Parathyroid adenoma (tissue), 2 donors: ENCODE measurements at regions not wholly inside any gene's neighbourhood (a gene's known extent, or its start where the extent isn't known, plus 50 kb on each side); places are given as distances from the start of the nearest gene placed in this dataset.

ENCODE experiments used
- H2AFZ ChIP-seq: fragments of 300-600 bp; sonication (generic); one replicate; pipeline ENCODE4 v1.7.0; 2017; ENCODE audit warnings: antibody characterized with exemption, mild to moderate bottlenecking
- H3K27ac ChIP-seq: fragments of 300-600 bp; sonication (generic); one replicate; pipeline ENCODE4 v1.7.0; 2017
- H3K27me3 ChIP-seq: fragments of 300-600 bp; sonication (generic); one replicate; pipeline ENCODE4 v1.7.0; 2017; ENCODE audit warnings: low read length; ENCODE audit not compliant: control insufficient read depth, insufficient read depth
- H3K36me3 ChIP-seq: fragments of 300-600 bp; sonication (generic); one replicate; pipeline ENCODE4 v1.7.0; 2017; ENCODE audit warnings: low read length; ENCODE audit not compliant: control insufficient read depth, insufficient read depth
- H3K4me1 ChIP-seq: fragments of 300-600 bp; sonication (generic); one replicate; pipeline ENCODE4 v1.7.0; 2017; ENCODE audit warnings: control low read depth
- H3K4me2 ChIP-seq: fragments of 300-600 bp; sonication (generic); one replicate; pipeline ENCODE4 v1.7.0; 2017; ENCODE audit warnings: low read length
- H3K4me3 ChIP-seq: fragments of 300-600 bp; sonication (generic); one replicate; pipeline ENCODE4 v1.7.0; 2017; ENCODE audit warnings: low read depth, low read length
- H3K79me2 ChIP-seq: fragments of 300-600 bp; sonication (generic); one replicate; pipeline ENCODE4 v1.7.0; 2017; ENCODE audit warnings: control low read depth
- H3K9ac ChIP-seq: fragments of 300-600 bp; sonication (generic); one replicate; pipeline ENCODE4 v1.7.0; 2017; ENCODE audit warnings: mild to moderate bottlenecking
- H3K9me3 ChIP-seq: fragments of 300-600 bp; sonication (generic); one replicate; pipeline ENCODE4 v1.7.0; 2017; ENCODE audit warnings: low read length; ENCODE audit not compliant: control insufficient read depth
- CTCF ChIP-seq: fragments of 300-600 bp; sonication (generic); IDR thresholded peaks from one replicate; pipeline ENCODE4 v1.7.0; 2017; ENCODE audit warnings: antibody characterized with exemption, mild to moderate bottlenecking
- donor health status: primary hyperparathyroidism.

- no peak overlapping the region for H3K9ac ChIP-seq
- no peaks in the 10 kb centered on the region for H3K79me2 ChIP-seq
- no peak overlapping the region for H2AFZ ChIP-seq
- no peak overlapping the region for H3K27ac ChIP-seq
- no peaks in the 10 kb centered on the region for H3K27me3 ChIP-seq
- no peaks in the 10 kb centered on the region for H3K4me1 ChIP-seq
- no peaks in the 10 kb centered on the region for H3K9me3 ChIP-seq
- TF ChIP-seq CTCF, result no peak
- H3K4me3 ChIP-seq, result no peak overlapping the region
- H3K36me3 ChIP-seq, result no peaks in the 10 kb centered on the region
- no peak overlapping the region for H3K4me2 ChIP-seq
These were observed 168.1 kb upstream of the MBNL1 start for GRCh38 chr3:152100491-152101132.

- Histone ChIP-seq H3K4me1 (no peaks in the 10 kb centered on the region), H3K36me3 (no peaks in the 10 kb centered on the region), H3K4me2 (no peak overlapping the region), H3K9me3 (no peaks in the 10 kb centered on the region), H3K79me2 (no peaks in the 10 kb centered on the region), H3K27me3 (no peaks in the 10 kb centered on the region), H3K27ac (no peak overlapping the region), H3K4me3 (no peak overlapping the region), H3K9ac (no peak overlapping the region), H2AFZ (no peak overlapping the region)
- no peak for TF ChIP-seq CTCF
These were observed 166.3 kb upstream of the MBNL1 start for GRCh38 chr3:152102410-152102809.

GRCh38 chr3:152103257-152103656 is 165.5 kb upstream of the MBNL1 start:
- H3K27me3 ChIP-seq, result no peaks in the 10 kb centered on the region
- H3K4me1 ChIP-seq, result no peaks in the 10 kb centered on the region
- TF ChIP-seq CTCF, result no peak
- no peak overlapping the region for H3K4me2 ChIP-seq
- no peak overlapping the region for H3K27ac ChIP-seq
- H3K9me3 ChIP-seq, result no peaks in the 10 kb centered on the region
- no peak overlapping the region for H3K9ac ChIP-seq
- no peaks in the 10 kb centered on the region for H3K79me2 ChIP-seq
- H3K4me3 ChIP-seq, result no peak overlapping the region
- H2AFZ ChIP-seq, result no peak overlapping the region
- H3K36me3 ChIP-seq, result no peaks in the 10 kb centered on the region

GRCh38 chr3:152104847-152105415 is 163.8 kb upstream of the MBNL1 start:
- Histone ChIP-seq H3K4me2 (no peak overlapping the region), H3K9ac (no peak overlapping the region), H3K27me3 (no peaks in the 10 kb centered on the region), H3K27ac (no peak overlapping the region), H3K4me3 (no peak overlapping the region), H3K4me1 (no peaks in the 10 kb centered on the region), H3K79me2 (no peaks in the 10 kb centered on the region), H3K9me3 (no peaks in the 10 kb centered on the region), H2AFZ (no peak overlapping the region), H3K36me3 (no peaks in the 10 kb centered on the region)
- no peak for TF ChIP-seq CTCF

- Histone ChIP-seq H2AFZ (no peak overlapping the region), H3K9me3 (no peaks in the 10 kb centered on the region), H3K27me3 (no peaks in the 10 kb centered on the region), H3K4me3 (no peak overlapping the region), H3K9ac (no peak overlapping the region), H3K4me1 (no peaks in the 10 kb centered on the region), H3K27ac (no peak overlapping the region), H3K36me3 (no peaks in the 10 kb centered on the region), H3K4me2 (no peak overlapping the region), H3K79me2 (no peaks in the 10 kb centered on the region)
- TF ChIP-seq CTCF, result no peak
These were observed 163.3 kb upstream of the MBNL1 start for GRCh38 chr3:152105446-152105845.
